ENCODE measurements at regions not wholly inside any gene's neighbourhood (a gene's known extent, or its start where the extent isn't known, plus 50 kb on each side); places are given as distances from the start of the nearest gene placed in this dataset.

- no peak for DNase-seq
Observed at GRCh38 chr2:237250599-237250998, 163.4 kb downstream of the COL6A3 start.

DNA sequence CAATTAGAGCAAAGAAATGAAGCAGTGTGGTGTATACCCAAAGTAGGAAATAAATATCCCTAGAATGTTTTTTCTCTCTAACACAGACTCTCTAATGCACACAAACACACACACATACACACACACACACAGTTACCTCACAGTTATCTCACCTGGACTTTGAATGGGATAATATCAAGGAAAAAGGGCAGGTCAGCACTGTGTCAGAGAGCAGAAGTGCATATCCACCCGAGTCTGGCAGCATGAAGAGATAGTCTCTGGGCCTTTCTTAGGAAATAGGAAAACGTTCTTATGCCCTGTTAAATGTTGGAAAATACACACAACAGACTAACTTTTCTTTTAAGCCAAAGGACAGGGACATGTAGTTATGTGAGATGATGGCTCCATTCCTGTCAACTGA lies 162.0 kb downstream of the COL6A3 start:
- DNase-seq, result no peak

DNA sequence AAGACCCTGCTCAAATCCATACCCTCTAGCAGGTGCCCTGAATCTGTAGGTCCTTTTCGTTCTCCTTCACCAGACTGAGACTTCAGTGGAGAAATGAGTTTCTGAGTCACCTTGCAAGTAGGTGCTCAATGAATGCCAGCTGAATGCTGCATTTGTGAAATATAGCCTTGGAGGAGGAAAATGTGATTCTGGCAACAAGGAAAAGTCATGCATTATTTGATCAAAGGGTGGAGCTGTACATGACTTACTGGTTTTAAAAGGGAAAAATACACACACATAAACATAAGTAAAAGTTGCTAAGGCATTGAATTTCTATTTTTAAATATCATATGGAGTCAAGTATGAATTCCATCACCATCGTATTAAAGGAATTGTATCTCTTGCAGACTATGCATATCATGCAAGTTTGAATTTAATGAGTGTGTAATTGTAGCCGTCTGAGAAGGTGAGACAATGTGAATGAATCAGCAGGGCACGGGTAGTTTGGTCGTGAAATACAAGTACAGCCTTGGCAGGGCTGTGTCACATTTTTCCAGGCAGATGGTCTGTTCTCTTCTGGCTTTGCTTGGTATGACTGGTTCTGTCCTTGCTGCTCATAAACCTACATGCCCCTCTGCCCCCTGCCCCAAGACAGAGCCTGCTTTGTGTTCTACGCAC lies 160.8 kb downstream of the COL6A3 start:
- DNase-seq, result no peak

DNA sequence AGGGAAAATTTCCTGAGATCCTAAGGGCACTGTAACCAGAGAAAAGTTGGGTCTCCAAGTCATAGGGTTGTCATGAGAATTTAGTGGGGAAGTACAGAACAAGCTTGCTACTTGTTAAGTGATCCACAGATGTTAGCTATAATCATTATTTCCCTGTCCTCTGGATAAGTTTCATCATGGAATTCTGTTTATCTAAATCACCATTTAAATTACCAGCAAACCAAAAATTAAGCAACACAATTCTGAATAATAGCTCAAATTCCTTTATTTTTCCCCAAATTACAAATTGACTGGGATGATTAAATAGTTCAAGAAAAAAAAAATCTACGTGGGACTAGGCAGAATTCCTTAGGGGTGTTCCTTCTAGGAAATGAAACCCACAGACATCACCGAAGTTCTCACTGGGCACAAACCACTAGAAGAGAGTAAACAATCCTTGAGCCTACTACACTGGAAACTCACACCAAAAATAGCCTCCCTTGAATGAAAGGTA lies 159.5 kb downstream of the COL6A3 start:
- no peak for DNase-seq

DNA sequence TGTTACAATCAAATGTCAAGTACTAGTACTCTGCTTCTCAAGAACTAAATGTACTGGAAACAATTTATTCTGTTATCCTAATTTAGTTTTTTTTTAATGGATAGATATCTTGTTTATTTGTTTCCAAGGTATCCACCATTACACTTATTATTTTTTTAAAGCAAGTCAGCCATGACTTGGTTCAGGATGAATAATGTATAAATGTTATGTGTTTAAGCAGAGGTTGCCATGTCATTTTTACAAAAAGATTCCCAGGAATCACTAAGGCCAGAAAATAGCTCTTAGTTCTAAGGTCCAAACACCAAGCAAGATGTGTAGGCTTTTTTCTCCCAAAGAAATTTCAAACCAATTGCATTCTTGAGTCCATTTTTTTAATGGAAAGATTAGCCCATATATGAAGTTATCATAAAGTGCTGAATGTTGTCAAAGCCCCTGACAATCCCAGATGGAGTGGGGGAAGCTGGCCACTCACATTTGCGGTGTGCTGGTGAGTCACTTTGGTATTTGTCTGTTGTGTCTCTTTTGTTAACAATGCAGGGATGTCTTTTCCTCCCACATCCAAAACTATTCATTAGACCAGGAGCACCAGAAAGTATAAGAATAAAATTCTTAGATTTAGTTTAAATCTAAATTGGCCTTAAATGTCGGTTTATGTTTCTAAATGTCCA lies 158.9 kb downstream of the COL6A3 start:
- DNase-seq, result no peak

DNA sequence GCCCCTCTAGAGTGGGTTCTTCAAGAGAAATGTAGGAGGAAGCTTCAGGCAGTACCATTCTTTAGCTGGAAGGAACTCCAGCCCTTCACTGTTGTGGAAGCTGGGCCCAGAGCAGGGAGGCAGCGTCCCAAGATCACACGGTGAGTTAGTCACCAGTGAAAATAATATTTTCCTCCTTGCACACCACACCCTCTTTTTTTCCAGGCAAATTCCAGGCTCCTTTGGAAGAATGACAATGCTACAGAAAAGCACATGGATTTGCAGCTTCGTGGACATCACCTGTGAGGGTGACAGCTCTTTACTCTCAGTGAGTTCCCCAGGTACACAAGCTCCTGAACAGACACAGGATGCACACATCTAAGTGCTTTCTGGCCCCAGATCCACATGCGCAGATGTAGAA lies 157.1 kb downstream of the COL6A3 start:
- DNase-seq, result no peak

- no peak for DNase-seq
Observed at GRCh38 chr2:237257471-237257951, 156.5 kb downstream of the COL6A3 start.

DNA sequence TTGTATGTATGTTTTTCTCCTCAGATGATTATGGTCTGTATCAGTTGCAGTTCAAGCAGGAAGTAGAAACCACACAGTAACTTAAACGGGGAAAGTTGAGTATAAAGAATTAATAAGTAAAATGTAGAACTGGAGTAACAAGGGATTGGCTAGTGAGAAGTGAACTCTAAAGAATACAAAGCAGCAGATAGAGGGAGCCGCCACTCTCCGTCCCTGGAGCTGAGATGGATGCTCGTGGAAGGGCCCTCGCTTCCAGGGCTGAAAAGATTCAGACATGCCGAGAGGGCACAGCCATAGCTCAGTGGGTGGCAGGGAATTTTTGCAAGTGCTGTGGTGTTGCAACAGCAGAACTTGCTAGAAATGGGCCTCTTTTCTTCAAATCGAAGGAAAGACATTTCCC lies 155.8 kb downstream of the COL6A3 start:
- DNase-seq, result no peak

DNA sequence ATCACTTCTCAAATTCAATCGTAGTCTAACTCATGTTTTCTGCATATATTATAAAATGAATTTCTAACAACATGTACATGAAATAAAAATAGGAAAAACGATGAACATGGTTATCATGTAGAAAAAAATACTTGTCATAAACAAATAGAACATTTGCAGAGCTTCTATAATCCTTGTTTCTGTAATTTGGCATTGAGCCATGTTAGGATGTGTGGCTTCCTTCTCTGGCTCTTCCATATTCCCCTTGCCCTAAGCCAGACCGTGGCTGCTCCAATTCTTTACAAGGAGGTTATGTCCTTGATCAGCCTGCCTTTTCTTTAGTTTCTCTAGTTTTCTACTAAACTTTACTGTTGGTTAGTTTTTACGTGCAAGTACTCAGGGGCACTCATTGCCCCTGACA lies 155.3 kb downstream of the COL6A3 start:
- DNase-seq, result no peak

DNA sequence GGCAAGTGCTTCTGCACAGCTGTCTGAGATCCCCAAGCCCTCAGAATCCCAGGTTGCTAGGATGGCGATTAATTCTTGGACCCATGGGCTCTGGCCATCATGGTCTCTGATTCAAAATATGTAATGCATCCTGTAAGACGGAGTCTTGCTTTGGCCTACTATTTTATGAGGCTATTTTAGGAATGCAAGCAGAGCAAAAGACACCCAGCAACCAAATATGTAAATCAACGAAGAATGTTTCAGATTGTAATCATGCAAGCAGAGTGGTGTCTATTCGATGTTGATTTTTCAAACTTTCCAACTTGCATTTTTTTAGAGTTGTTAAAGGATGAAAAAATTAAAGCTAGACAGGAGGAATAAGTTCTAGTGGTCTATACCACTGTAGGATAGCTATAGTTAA lies 154.8 kb downstream of the COL6A3 start:
- no peak for DNase-seq

DNA sequence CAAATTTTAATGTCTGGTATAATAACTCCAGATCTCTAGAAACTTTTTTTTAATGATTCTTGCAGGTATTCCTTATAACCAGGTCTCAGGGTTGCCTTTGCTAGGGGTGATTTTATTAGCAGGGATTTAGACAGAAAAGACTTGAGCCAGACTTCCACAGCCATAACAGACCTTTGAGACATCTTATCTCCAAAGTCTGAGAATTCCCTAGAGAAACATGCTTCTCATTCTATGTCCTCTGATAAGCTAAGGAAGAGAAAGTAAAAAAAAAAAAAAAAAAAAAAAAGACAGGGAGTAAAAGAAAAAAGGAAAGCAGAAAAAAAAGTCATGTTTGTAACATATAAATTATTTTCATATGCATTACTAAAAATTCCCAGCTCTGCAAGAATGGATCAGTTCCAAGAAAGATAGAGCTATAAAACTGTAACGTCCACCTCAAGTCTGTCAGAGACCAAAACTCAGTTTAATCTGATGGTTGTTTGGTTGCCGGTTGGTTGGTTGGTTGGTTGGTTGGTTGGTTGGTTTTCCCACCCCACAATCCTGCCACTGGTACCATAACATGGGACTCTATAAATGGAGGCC lies 153.8 kb downstream of the COL6A3 start:
- no peak for DNase-seq

- DNase-seq, result no peak
Observed at GRCh38 chr2:237260686-237261085, 153.3 kb downstream of the COL6A3 start.

DNA sequence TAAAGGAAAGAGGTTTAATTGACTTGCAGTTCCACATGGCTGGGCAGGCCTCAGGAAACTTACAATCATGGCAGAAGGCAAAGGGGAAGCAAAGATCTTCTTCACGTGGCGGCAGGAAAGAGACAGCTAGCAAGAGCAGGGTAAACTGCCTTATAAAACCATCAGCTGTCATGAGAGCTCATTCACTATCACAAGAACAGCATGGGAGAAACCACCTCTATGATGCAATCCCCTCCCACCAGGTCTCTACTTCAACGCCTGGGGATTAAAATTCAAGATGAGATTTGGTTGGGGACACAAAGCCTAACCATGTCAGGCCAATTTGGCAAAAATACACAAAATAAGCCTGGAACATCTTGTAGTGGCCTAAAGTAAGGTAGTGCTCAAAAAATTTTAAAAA lies 152.6 kb downstream of the COL6A3 start:
- DNase-seq, result no peak

GRCh38 chr2:237262838-237263771 lies 150.9 kb downstream of the COL6A3 start:
- DNase-seq, result no peak

DNA sequence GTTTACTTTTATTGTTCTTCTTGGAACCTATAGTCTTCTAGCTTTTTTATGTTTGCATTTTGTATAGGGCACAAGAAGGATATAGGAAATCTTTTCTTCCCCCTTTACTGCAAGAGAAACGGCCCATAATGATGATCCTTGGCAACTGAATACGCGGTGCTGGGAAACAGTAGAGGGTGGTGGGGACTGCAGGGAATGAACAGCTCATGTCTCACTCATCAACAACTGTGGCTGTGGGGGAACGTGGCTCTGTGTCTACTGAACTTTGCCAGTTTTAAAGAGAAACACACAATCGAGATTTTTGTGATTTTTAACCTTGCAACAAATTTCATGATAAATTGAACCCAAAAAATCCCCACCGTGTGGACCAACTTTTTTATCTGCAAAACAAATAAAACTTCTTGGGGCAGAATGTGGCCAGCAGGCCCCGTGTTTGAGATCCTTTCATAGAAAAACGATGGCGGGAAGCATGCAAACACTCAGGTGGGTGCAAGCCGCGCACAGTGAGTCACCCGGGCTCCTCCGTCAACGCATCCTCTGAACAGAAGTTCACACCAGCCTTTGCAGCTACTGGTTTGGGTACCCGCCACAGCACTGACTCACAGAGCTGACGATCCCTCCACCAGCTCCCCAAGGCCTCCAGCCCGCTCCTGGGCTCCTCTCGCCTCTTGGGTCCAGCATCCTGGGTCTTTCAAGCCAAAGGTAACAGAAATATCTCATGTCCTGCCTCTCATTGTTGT lies 149.3 kb downstream of the COL6A3 start:
- DNase-seq, result no peak

DNA sequence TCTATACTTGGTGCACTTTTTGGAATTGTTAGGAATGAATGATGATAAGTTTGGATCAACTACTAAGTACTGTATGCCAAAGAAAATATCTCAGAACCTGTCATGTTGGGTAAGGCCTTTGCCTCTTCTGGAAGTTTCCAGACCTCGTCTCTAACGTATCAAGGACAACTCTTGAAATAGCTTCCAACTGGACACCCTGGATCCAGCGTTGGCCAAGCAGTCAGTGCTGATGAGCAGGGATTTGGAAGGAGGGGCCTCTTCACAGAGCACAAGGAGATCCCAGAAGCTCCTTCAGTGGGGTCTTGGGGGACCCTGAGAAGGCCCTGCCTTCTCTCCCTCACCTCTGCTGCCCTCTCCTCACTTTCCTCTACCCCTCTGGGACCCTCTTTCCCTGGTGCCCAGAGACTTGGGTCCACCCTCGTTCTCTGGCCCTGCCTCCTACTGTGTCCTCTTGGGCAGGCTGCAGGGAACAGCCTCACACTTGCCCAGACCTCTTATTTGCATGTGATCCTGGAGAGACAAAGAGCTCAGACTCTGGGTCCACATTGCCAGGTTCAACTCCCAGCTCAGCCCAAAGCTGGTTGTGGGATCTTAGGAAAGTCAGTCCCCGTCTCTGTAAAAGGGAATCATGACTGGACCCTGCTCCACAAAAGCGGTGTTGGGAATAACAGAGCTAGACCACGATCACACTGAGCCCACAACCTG lies 145.8 kb downstream of the COL6A3 start:
- no peak for DNase-seq

GRCh38 chr2:237269138-237269875 lies 144.7 kb downstream of the COL6A3 start:
- DNase-seq, result no peak

- no peak for DNase-seq
Observed at GRCh38 chr2:237270520-237270919, 143.4 kb downstream of the COL6A3 start.

GRCh38 chr2:237271698-237272652 lies 142.0 kb downstream of the COL6A3 start:
- no peak for DNase-seq
